Nephron (organoid): ENCODE measurements at regions not wholly inside any gene's neighbourhood (a gene's known extent, or its start where the extent isn't known, plus 50 kb on each side); places are given as distances from the start of the nearest gene placed in this dataset.

Experiments used
- H3K27ac Mint-ChIP-seq, 3 experiments: 2 replicates each; pipeline ENCODE4 v1.8.0; 2020; ENCODE audit warnings: mixed read lengths in 3 of 3, mild to moderate bottlenecking in 2 of 3, moderate library complexity in 1 of 3
- H3K27me3 Mint-ChIP-seq: 2 replicates; pipeline ENCODE4 v1.8.0; 2021; ENCODE audit warnings: low read depth, mild to moderate bottlenecking, moderate library complexity, mixed read lengths
- H3K36me3 Mint-ChIP-seq: 2 replicates; pipeline ENCODE4 v1.8.0; 2020; ENCODE audit warnings: low read depth, mixed read lengths
- H3K4me1 Mint-ChIP-seq: 2 replicates; pipeline ENCODE4 v1.8.0; 2020; ENCODE audit warnings: mixed read lengths
- H3K4me3 Mint-ChIP-seq, 3 experiments: 2 replicates each; pipeline ENCODE4 v1.8.0; 2020; ENCODE audit warnings: mild to moderate bottlenecking in 3 of 3, mixed read lengths in 3 of 3, moderate library complexity in 2 of 3
- H3K9me3 Mint-ChIP-seq: 2 replicates; pipeline ENCODE4 v1.8.0; 2020; ENCODE audit warnings: mixed read lengths
- CTCF ChIP-seq, 3 experiments: fragments of 200-600 bp; sonication (generic); IDR thresholded peaks; one replicate each; pipeline ENCODE4 v1.5.0; 2021; ENCODE audit warnings: antibody characterized with exemption in 3 of 3; ENCODE audit not compliant: unreplicated experiment in 3 of 3

- Mint-ChIP-seq H3K27me3 (peaks cover 71% of the 10 kb centered on the region), H3K4me1 (peaks cover 15% of the 10 kb centered on the region), H3K4me3 (no peak overlapping the region), H3K27ac (no peak overlapping the region), H3K36me3 (no peaks in the 10 kb centered on the region), H3K9me3 (no peaks in the 10 kb centered on the region)
- no peak for TF ChIP-seq CTCF (IDR thresholded peaks at IDR 0.05; ENCODE audit: unreplicated experiment in 3 of 3)
Measured at GRCh38 chr5:167575330-167575729, 716.1 kb upstream of the WWC1 start.

- peak in 2 of 3 experiments; percentile 10 to 46 for TF ChIP-seq CTCF (IDR thresholded peaks at IDR 0.05; ENCODE audit: unreplicated experiment in 3 of 3)
- H3K9me3 Mint-ChIP-seq = no peaks in the 10 kb centered on the region
- peaks cover 15% of the 10 kb centered on the region for H3K4me1 Mint-ChIP-seq
- H3K36me3 Mint-ChIP-seq = no peaks in the 10 kb centered on the region
- H3K27me3 Mint-ChIP-seq = peaks cover 64% of the 10 kb centered on the region
- H3K4me3 Mint-ChIP-seq = peak overlapping the region in 1 of 3 experiments; percentile 40
- no peak overlapping the region for H3K27ac Mint-ChIP-seq
Measured at GRCh38 chr5:167576126-167576525, 715.3 kb upstream of the WWC1 start.

- Mint-ChIP-seq H3K27me3 (peaks cover 62% of the 10 kb centered on the region), H3K4me3 (no peak overlapping the region), H3K27ac (no peak overlapping the region), H3K9me3 (no peaks in the 10 kb centered on the region), H3K4me1 (peaks cover 15% of the 10 kb centered on the region), H3K36me3 (no peaks in the 10 kb centered on the region)
- TF ChIP-seq CTCF (IDR thresholded peaks at IDR 0.05; ENCODE audit: unreplicated experiment in 3 of 3) = no peak
Measured at GRCh38 chr5:167576897-167577296, 714.5 kb upstream of the WWC1 start.

- no peak overlapping the region for H3K4me3 Mint-ChIP-seq
- no peaks in the 10 kb centered on the region for H3K9me3 Mint-ChIP-seq
- TF ChIP-seq CTCF (IDR thresholded peaks at IDR 0.05; ENCODE audit: unreplicated experiment in 3 of 3) = no peak
- H3K27me3 Mint-ChIP-seq = peaks cover 56% of the 10 kb centered on the region
- no peak overlapping the region for H3K27ac Mint-ChIP-seq
- H3K4me1 Mint-ChIP-seq = peaks cover 15% of the 10 kb centered on the region
- no peaks in the 10 kb centered on the region for H3K36me3 Mint-ChIP-seq
Measured at GRCh38 chr5:167577616-167578015, 713.8 kb upstream of the WWC1 start.

GRCh38 chr5:167578977-167579692 lies 712.3 kb upstream of the WWC1 start:
- H3K27me3 Mint-ChIP-seq = peaks cover 47% of the 10 kb centered on the region
- no peaks in the 10 kb centered on the region for H3K36me3 Mint-ChIP-seq
- TF ChIP-seq CTCF (IDR thresholded peaks at IDR 0.05; ENCODE audit: unreplicated experiment in 3 of 3) = no peak
- peaks cover 19% of the 10 kb centered on the region for H3K4me1 Mint-ChIP-seq
- no peak overlapping the region for H3K27ac Mint-ChIP-seq
- H3K9me3 Mint-ChIP-seq = no peaks in the 10 kb centered on the region
- no peak overlapping the region for H3K4me3 Mint-ChIP-seq

GRCh38 chr5:167579693-167580055 lies 711.8 kb upstream of the WWC1 start:
- no peak overlapping the region for H3K27ac Mint-ChIP-seq
- H3K4me1 Mint-ChIP-seq = peaks cover 14% of the 10 kb centered on the region
- TF ChIP-seq CTCF (IDR thresholded peaks at IDR 0.05; ENCODE audit: unreplicated experiment in 3 of 3) = no peak
- peaks cover 43% of the 10 kb centered on the region for H3K27me3 Mint-ChIP-seq
- no peaks in the 10 kb centered on the region for H3K36me3 Mint-ChIP-seq
- no peaks in the 10 kb centered on the region for H3K9me3 Mint-ChIP-seq
- H3K4me3 Mint-ChIP-seq = no peak overlapping the region
